Endothelial cell of umbilical vein (primary cell): ENCODE measurements at regions not wholly inside any gene's neighbourhood (a gene's known extent, or its start where the extent isn't known, plus 50 kb on each side); places are given as distances from the start of the nearest gene placed in this dataset.

Experiments used
- BruUV-seq: library from RNA; stranded (reverse); fragments of 400-500 nt; replicated peaks from 2 replicates; lab custom pipeline; 2021; lab: Mats Ljungman, UMichigan
- CTCF ChIA-PET: fragments of 300-600, 350-600 bp; sonication (Branson Sonifier 250); formaldehyde crosslinking; loops from one replicate; lab custom pipeline; 2021; ENCODE audit warnings: antibody characterized with exemption, inconsistent platforms; lab: Charles Lee
- POLR2A ChIA-PET: fragments of 300-600, 350-600 bp; sonication (Branson Sonifier 250); formaldehyde crosslinking; loops from one replicate; lab custom pipeline; 2021; ENCODE audit warnings: antibody characterized with exemption, inconsistent platforms; lab: Charles Lee
- DNase-seq: peaks from one replicate; pipeline ENCODE4 v3.0.0-alpha.2; 2011; ENCODE audit warnings: low read depth, low spot score
- FAIRE-seq: peaks from 2 replicates; lab custom pipeline; 2011; peaks lifted over from hg19 to GRCh38; lab: Jason Lieb, UNC
- H2AFZ ChIP-seq: 2 replicates; pipeline ENCODE4 v1.6.0; 2012; ENCODE audit warnings: low read depth, low read length, control low read depth, inconsistent platforms
- H3K27ac ChIP-seq: 2 replicates; pipeline ENCODE4 v1.5.1; 2011; ENCODE audit warnings: low read depth, mild to moderate bottlenecking, control low read depth, low read length, moderate library complexity; ENCODE audit not compliant: insufficient read depth
- H3K27me3 ChIP-seq, 2 experiments: 2 replicates each; pipeline versions ENCODE4 v1.6.0 to v1.6.1; 2011; ENCODE audit warnings: low read length in 2 of 2, mixed read lengths in 1 of 2; ENCODE audit not compliant: control insufficient read depth in 2 of 2, insufficient read depth in 2 of 2
- H3K36me3 ChIP-seq, 2 experiments: 2 replicates in 1 of 2; 3 replicates in 1 of 2; pipeline ENCODE4 v1.5.1; 2011; ENCODE audit warnings: low read length in 2 of 2, mild to moderate bottlenecking in 1 of 2, moderate library complexity in 1 of 2; ENCODE audit not compliant: control insufficient read depth in 2 of 2, insufficient read depth in 2 of 2; ENCODE audit errors: extremely low read depth in 1 of 2
- H3K4me1 ChIP-seq: 3 replicates; pipeline ENCODE4 v1.5.1; 2011; ENCODE audit warnings: mild to moderate bottlenecking, low read length; ENCODE audit not compliant: control insufficient read depth, insufficient read depth; ENCODE audit errors: extremely low read depth
- H3K4me2 ChIP-seq: 2 replicates; pipeline ENCODE4 v1.6.1; 2011; ENCODE audit warnings: low read length, control low read depth, mixed read lengths; ENCODE audit not compliant: insufficient read depth
- H3K4me3 ChIP-seq, 3 experiments: fragments of 200-600 bp in 1 of 3; sonication (generic), shearing (Covaris generic) in 1 of 3; replicated peaks in 1 of 3; 2 replicates each; pipeline ENCODE4 v1.5.1; 2011 to 2016; ENCODE audit warnings: control low read depth in 3 of 3, low read length in 3 of 3, mild to moderate bottlenecking in 2 of 3, inconsistent platforms in 1 of 3, low read depth in 1 of 3, moderate library complexity in 1 of 3; ENCODE audit not compliant: insufficient read depth in 1 of 3
- H3K79me2 ChIP-seq: 2 replicates; pipeline ENCODE4 v1.6.0; 2012; ENCODE audit warnings: low read length, inconsistent platforms; ENCODE audit not compliant: control insufficient read depth, insufficient read depth
- H3K9ac ChIP-seq: replicated peaks from 2 replicates; pipeline ENCODE3; 2011; ENCODE audit warnings: low read length, control low read depth; ENCODE audit not compliant: insufficient read depth; ENCODE audit errors: extremely low read depth
- H3K9me1 ChIP-seq: replicated peaks from 3 replicates; pipeline ENCODE4 v1.6.0; 2011; ENCODE audit warnings: mild to moderate bottlenecking, low read length; ENCODE audit not compliant: control insufficient read depth, insufficient read depth; ENCODE audit errors: extremely low read depth
- H3K9me3 ChIP-seq: replicated peaks from 2 replicates; pipeline ENCODE4 v1.5.1; 2012; ENCODE audit warnings: low read length, inconsistent platforms; ENCODE audit not compliant: control insufficient read depth, insufficient read depth
- H4K20me1 ChIP-seq: replicated peaks from 2 replicates; pipeline ENCODE3; 2011; ENCODE audit warnings: mild to moderate bottlenecking, low read length; ENCODE audit not compliant: control insufficient read depth, insufficient read depth; ENCODE audit errors: extremely low read depth
- EZH2 ChIP-seq: IDR thresholded peaks from 2 replicates; pipeline ENCODE4 v1.6.1; 2012; ENCODE audit warnings: borderline replicate concordance, low read depth, mild to moderate bottlenecking, moderate library complexity, low read length, inconsistent platforms; ENCODE audit not compliant: severe bottlenecking
- FOS ChIP-seq: IDR thresholded peaks from 2 replicates; pipeline ENCODE4 v1.6.1; 2011; ENCODE audit warnings: mild to moderate bottlenecking, low read length, moderate library complexity, borderline replicate concordance; ENCODE audit not compliant: insufficient read depth
- GATA2 ChIP-seq: IDR thresholded peaks from 2 replicates; pipeline ENCODE4 v1.7.0; 2011; ENCODE audit warnings: low read depth, mild to moderate bottlenecking, moderate library complexity, mixed read lengths, low read length; ENCODE audit not compliant: insufficient read length, insufficient read depth
- JUN ChIP-seq: IDR thresholded peaks from 2 replicates; pipeline ENCODE4 v1.6.1; 2011; ENCODE audit warnings: borderline replicate concordance, low read depth; ENCODE audit not compliant: insufficient read length, insufficient read depth
- MYC ChIP-seq: IDR thresholded peaks from one replicate; pipeline ENCODE4 v1.6.1; 2011; ENCODE audit warnings: mild to moderate bottlenecking, low read depth, low read length
- POLR2A ChIP-seq: IDR thresholded peaks from 2 replicates; pipeline ENCODE4 v1.6.1; 2012; ENCODE audit warnings: low read depth, mild to moderate bottlenecking, control low read depth, low read length
- POLR2AphosphoS5 ChIP-seq: IDR thresholded peaks from 2 replicates; pipeline ENCODE4 v1.6.1; 2012; ENCODE audit warnings: low read depth, mild to moderate bottlenecking, control low read depth, low read length, moderate library complexity; ENCODE audit not compliant: insufficient read depth
- dilution Hi-C: fragments of 300-500 bp; cut with MboI; formaldehyde crosslinking; loops from one replicate; pipeline ENCODE4 v1.15.0; 2019; ENCODE audit warnings: low sequenced_read_pairs; ENCODE audit not compliant: extremely low pct_ligation_motif_present
- intact Hi-C: fragments of 100-400 bp; cut with micrococcal nuclease; formaldehyde crosslinking; loops from one replicate; pipeline ENCODE4 v1.10.0; 2022
- TF ChIP-seq, protein P1 (sequence below), 2 donors: IDR thresholded peaks; 1 replicate in 1 of 2; 2 replicates in 1 of 2; pipeline ENCODE4 v1.5.1; 2011; ENCODE audit warnings: low read length in 2 of 2, mild to moderate bottlenecking in 2 of 2, moderate library complexity in 2 of 2, control low read depth in 1 of 2, inconsistent platforms in 1 of 2, low read depth in 1 of 2; ENCODE audit not compliant: insufficient read depth in 1 of 2; ENCODE audit errors: extremely low read depth in 1 of 2
- TF ChIP-seq, protein P2 (sequence below): IDR thresholded peaks from 2 replicates; pipeline ENCODE4 v1.6.1; 2011; ENCODE audit not compliant: insufficient read depth, insufficient read length

DNA sequence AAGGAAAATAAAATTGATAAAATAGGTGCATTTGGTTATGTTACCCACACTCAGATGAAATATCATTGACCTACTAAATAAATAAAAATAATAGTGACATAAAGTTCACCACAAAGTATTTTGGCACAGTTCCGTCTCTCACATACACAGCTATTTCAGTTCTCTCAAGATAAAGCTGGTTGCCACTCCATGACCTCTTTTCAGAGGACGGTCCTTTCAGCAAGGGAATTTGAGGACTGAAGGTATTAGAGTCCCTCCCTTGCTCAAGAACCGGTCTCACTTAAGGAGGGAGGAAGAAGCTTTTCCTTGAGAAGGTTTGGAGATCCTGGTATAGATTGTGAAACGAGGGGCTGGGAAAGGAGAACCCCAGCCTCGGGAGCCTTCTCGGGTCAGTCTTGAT is 285.5 kb upstream of the CFAP20DC start:
- intact Hi-C loops: no loop called here
- TF ChIP-seq FOS (no peak), POLR2AphosphoS5 (no peak), MYC (no peak), GATA2 (no peak), JUN (no peak), EZH2 (no peak), POLR2A (no peak)
- TF ChIP-seq, protein P1, sequence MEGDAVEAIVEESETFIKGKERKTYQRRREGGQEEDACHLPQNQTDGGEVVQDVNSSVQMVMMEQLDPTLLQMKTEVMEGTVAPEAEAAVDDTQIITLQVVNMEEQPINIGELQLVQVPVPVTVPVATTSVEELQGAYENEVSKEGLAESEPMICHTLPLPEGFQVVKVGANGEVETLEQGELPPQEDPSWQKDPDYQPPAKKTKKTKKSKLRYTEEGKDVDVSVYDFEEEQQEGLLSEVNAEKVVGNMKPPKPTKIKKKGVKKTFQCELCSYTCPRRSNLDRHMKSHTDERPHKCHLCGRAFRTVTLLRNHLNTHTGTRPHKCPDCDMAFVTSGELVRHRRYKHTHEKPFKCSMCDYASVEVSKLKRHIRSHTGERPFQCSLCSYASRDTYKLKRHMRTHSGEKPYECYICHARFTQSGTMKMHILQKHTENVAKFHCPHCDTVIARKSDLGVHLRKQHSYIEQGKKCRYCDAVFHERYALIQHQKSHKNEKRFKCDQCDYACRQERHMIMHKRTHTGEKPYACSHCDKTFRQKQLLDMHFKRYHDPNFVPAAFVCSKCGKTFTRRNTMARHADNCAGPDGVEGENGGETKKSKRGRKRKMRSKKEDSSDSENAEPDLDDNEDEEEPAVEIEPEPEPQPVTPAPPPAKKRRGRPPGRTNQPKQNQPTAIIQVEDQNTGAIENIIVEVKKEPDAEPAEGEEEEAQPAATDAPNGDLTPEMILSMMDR (IDR thresholded peaks at IDR 0.05; ENCODE audit: extremely low read depth in 1 of 2, insufficient read depth in 1 of 2, low read depth in 1 of 2, low read length in 2 of 2): no peak
- TF ChIP-seq, protein P2, sequence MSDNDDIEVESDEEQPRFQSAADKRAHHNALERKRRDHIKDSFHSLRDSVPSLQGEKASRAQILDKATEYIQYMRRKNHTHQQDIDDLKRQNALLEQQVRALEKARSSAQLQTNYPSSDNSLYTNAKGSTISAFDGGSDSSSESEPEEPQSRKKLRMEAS: no peak
- DNase-seq (no peak), FAIRE-seq (no peak)
- no peak overlapping the region for H3K27ac ChIP-seq
- no peak overlapping the region for H3K9ac ChIP-seq
- H3K4me1 ChIP-seq: no peaks in the 10 kb centered on the region
- POLR2A ChIA-PET: no interaction called here
- no peak overlapping the region for H2AFZ ChIP-seq
- no peak overlapping the region for H3K4me3 ChIP-seq
- CTCF ChIA-PET: no interaction called here
- H4K20me1 ChIP-seq: no peaks in the 10 kb centered on the region
- H3K9me3 ChIP-seq: no peaks in the 10 kb centered on the region
- no peak overlapping the region for H3K4me2 ChIP-seq
- no peaks in the 10 kb centered on the region for H3K9me1 ChIP-seq
- dilution Hi-C loops: no loop called here
- H3K79me2 ChIP-seq: no peaks in the 10 kb centered on the region
- H3K36me3 ChIP-seq: no peaks in the 10 kb centered on the region
- BruUV-seq: no TSS peak
- H3K27me3 ChIP-seq: no peaks in the 10 kb centered on the region
